H1 (cell line): ENCODE measurements at regions not wholly inside any gene's neighbourhood (a gene's known extent, or its start where the extent isn't known, plus 50 kb on each side); places are given as distances from the start of the nearest gene placed in this dataset.

Source experiments
- ATF3 ChIP-seq: IDR thresholded peaks from 2 replicates; pipeline ENCODE4 v1.6.1; 2011; ENCODE audit warnings: low read depth, mild to moderate bottlenecking, low read length; ENCODE audit not compliant: insufficient read depth
- GABPA ChIP-seq: IDR thresholded peaks from 2 replicates; pipeline ENCODE4 v1.6.1; 2011; ENCODE audit warnings: mild to moderate bottlenecking, low read length, moderate library complexity, borderline replicate concordance; ENCODE audit not compliant: insufficient read depth
- TBP ChIP-seq: IDR thresholded peaks from 2 replicates; pipeline ENCODE4 v1.6.1; 2011; ENCODE audit warnings: low read depth, low read length, improper control_type of control experiment
- TF ChIP-seq, protein P1 (sequence below): fragments of 300-600 bp; sonication (generic); IDR thresholded peaks from 2 replicates; pipeline ENCODE4 v1.7.1; 2012; ENCODE audit warnings: low read length, moderate library complexity, mild to moderate bottlenecking, inconsistent platforms; ENCODE audit not compliant: insufficient replicate concordance

- TF ChIP-seq, protein P1, sequence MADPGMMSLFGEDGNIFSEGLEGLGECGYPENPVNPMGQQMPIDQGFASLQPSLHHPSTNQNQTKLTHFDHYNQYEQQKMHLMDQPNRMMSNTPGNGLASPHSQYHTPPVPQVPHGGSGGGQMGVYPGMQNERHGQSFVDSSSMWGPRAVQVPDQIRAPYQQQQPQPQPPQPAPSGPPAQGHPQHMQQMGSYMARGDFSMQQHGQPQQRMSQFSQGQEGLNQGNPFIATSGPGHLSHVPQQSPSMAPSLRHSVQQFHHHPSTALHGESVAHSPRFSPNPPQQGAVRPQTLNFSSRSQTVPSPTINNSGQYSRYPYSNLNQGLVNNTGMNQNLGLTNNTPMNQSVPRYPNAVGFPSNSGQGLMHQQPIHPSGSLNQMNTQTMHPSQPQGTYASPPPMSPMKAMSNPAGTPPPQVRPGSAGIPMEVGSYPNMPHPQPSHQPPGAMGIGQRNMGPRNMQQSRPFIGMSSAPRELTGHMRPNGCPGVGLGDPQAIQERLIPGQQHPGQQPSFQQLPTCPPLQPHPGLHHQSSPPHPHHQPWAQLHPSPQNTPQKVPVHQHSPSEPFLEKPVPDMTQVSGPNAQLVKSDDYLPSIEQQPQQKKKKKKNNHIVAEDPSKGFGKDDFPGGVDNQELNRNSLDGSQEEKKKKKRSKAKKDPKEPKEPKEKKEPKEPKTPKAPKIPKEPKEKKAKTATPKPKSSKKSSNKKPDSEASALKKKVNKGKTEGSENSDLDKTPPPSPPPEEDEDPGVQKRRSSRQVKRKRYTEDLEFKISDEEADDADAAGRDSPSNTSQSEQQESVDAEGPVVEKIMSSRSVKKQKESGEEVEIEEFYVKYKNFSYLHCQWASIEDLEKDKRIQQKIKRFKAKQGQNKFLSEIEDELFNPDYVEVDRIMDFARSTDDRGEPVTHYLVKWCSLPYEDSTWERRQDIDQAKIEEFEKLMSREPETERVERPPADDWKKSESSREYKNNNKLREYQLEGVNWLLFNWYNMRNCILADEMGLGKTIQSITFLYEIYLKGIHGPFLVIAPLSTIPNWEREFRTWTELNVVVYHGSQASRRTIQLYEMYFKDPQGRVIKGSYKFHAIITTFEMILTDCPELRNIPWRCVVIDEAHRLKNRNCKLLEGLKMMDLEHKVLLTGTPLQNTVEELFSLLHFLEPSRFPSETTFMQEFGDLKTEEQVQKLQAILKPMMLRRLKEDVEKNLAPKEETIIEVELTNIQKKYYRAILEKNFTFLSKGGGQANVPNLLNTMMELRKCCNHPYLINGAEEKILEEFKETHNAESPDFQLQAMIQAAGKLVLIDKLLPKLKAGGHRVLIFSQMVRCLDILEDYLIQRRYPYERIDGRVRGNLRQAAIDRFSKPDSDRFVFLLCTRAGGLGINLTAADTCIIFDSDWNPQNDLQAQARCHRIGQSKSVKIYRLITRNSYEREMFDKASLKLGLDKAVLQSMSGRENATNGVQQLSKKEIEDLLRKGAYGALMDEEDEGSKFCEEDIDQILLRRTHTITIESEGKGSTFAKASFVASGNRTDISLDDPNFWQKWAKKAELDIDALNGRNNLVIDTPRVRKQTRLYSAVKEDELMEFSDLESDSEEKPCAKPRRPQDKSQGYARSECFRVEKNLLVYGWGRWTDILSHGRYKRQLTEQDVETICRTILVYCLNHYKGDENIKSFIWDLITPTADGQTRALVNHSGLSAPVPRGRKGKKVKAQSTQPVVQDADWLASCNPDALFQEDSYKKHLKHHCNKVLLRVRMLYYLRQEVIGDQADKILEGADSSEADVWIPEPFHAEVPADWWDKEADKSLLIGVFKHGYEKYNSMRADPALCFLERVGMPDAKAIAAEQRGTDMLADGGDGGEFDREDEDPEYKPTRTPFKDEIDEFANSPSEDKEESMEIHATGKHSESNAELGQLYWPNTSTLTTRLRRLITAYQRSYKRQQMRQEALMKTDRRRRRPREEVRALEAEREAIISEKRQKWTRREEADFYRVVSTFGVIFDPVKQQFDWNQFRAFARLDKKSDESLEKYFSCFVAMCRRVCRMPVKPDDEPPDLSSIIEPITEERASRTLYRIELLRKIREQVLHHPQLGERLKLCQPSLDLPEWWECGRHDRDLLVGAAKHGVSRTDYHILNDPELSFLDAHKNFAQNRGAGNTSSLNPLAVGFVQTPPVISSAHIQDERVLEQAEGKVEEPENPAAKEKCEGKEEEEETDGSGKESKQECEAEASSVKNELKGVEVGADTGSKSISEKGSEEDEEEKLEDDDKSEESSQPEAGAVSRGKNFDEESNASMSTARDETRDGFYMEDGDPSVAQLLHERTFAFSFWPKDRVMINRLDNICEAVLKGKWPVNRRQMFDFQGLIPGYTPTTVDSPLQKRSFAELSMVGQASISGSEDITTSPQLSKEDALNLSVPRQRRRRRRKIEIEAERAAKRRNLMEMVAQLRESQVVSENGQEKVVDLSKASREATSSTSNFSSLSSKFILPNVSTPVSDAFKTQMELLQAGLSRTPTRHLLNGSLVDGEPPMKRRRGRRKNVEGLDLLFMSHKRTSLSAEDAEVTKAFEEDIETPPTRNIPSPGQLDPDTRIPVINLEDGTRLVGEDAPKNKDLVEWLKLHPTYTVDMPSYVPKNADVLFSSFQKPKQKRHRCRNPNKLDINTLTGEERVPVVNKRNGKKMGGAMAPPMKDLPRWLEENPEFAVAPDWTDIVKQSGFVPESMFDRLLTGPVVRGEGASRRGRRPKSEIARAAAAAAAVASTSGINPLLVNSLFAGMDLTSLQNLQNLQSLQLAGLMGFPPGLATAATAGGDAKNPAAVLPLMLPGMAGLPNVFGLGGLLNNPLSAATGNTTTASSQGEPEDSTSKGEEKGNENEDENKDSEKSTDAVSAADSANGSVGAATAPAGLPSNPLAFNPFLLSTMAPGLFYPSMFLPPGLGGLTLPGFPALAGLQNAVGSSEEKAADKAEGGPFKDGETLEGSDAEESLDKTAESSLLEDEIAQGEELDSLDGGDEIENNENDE = no peak
- TF ChIP-seq ATF3 (no peak), TBP (no peak), GABPA (no peak)
These were observed 227.0 kb downstream of the CPE start (continued) for GRCh38 chr4:165605811-165606210.
